GM19238 (cell line): ENCODE measurements at regions not wholly inside any gene's neighbourhood (a gene's known extent, or its start where the extent isn't known, plus 50 kb on each side); places are given as distances from the start of the nearest gene placed in this dataset.

Experiments used
- DNase-seq: peaks from one replicate; pipeline ENCODE4 v3.0.0; 2011; ENCODE audit warnings: low spot score; ENCODE audit not compliant: insufficient read length

DNA sequence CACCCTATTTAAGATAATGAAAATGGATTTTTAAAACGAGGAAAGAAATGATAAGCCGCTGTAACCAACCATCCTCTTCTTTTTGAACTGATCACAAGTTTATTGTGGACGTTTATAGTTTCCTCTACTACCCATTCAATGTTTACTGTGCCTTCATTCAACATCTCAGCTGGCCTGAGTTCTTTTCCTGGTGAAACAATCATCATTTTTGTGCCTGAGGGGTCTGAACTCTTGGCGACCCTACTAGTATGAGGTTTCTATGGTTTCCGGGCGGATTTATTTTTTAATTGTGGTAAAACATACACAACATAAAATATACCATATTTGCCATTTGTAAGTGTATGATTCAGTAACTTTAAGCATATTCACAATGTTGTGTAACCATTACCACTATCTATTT, 100.7 kb downstream of the SPRY1 start:
- DNase-seq: no peak

DNA sequence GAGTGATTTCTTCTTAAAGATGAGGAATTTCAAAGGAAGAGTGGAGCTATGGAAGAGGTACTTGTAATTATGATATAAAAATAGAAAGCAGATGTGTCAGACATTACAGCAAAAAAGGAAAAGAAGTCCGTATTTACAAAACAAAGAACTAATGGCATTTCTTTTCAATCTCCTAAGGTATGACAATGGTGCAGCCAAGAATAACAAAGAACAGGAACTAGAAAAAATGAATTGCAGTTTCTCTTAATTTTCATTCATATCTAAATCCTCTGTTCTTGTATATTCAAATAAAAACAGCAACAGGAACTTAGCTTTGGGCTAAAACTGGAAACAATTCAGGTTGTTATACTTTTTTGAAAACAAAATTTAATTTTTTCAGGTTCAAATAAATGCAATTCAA, 105.1 kb downstream of the SPRY1 start:
- DNase-seq: no peak

DNA sequence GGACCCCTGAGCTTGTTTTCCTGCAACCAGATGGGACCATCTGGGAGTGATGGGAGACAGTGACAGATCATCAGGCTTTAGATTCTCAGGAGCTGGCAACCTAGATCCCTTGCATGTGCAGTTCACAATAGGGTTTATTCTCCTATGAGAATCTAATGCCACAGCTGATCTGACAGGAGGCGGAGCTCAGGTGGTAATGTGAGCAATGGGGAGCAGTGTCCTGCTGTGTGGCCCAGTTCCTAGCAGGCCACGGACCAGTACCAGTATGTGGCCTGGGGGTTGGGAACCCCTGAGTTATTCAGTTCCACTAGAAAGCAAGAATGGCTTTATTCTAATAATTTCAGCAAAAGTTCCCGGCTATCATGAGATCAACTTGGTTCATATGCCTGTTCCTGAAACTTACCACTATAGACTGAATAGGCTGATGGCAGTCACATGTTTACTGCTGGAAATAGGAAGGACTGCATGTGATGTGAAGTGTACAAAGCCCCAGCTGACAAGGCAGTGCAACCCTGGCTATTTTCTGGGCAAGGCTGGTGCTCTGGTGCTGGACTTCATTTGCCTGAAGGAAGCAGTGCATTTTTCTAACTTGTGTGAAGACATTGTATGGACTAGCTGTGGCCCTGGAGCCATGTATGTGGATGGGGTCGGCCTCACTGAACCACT, 107.2 kb downstream of the SPRY1 start:
- DNase-seq: no peak

DNA sequence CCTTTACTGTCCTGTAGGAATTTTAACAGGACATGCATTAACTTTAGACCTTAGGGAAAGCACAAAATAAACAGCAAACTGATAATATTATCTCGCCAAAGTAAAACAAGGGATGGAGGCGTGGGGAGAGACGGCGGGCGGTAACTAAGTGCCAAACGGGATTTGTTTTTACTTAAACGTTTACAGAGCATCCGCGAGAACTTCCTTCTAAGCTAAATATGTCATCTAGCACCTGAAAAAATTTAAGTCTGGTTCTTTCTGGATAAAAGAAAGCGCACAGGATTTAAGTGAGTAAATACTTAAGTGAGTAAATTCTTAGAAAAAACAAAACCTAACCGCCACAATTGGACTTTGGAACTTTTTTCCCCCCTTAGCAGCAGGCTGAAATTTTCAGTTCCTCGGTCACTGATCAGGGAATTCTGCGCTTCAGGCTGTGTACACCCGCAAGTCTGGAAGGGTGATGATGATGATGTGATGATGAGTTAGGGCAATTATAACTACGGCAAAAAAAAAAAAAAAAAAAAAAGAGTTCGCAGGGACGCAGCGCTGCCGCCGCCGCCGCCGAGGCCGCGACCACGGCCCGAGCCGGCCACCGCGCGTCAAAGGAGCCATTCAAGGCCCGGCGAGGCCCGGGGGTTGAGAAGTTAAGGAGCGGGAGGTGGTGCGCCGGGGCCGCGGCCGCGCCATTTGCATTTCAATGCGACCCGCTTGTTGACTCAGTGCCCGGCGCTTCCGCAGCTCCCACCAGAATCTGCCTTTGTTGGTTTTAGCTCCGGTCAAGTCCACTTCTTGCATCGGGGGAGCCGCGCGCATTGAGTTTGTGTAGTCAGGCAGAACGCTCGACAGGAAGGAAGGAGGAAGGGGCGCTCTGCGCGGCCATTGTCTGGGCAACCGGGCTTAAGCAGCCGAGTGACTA, 108.8 kb downstream of the SPRY1 start:
- DNase-seq: peak; percentile 16

DNA sequence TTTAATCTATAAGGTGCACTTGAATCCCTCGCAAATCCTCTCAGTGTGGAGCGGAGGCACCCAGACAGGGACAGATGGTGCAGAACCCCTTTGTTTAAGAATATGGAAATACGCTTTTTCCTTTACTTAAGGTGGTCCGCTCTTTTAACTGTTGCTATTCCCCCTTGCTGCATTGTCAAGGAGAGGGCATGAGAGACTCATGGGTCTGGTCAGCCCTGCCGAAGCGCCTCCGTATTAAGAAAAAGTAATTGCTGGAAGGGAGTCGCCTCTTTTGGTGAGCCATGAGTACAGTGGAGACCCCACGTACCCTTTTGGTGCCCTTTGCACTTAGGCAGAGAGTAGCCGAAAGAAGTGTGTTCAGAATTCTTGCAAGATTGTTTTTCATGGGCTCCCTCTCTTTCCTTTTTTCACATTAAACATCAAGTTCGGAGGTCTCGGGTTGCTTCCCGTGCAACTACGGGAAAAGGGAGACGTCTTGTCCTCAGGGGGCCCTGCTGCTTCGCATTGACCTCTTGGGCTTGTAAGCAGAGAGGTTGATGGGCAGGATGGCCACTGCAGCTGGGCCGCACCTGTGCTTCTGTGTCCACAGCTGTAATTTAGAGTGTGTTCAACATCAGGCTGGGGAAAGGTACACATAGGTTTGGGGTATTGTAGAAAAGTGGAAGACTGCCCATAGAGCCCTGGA, 109.6 kb downstream of the SPRY1 start:
- no peak for DNase-seq

DNA sequence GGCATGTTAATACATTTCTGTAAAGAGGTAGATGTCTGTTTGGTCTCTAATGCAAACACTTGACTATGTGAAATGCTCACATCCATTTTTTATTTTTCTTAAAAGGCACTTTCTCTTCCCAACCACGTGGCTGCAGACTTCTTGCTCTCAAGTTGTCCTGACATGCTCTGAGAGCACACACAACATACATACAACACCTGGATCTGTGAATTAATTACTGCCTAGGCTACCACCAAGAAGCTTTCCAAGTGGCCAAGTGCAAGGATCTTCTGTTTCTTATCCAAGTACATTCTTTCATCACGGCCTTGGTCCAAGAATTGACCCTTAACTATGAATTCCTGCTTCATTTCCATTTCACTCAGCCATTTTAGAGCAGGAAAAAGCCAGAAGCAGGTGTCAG, 110.8 kb downstream of the SPRY1 start:
- no peak for DNase-seq

DNA sequence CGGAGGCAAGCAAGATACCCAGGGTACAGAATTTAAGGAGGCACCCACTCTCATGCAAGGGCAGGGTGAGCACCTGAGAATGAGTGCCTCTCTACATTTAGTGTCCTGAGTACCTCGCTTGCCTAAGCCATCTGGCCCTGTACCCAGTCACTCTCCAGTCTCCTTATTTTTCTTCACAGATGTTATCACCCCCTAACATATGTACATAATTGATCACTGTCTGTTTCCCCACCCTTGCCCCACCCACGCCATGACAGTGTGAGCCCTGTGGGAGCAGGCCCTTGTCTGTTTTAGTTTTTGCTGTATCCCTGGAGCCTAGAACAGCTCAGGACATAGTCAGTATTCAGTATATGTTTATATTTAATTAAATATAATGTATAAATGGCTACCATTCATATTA, 113.6 kb downstream of the SPRY1 start:
- DNase-seq: no peak

DNA sequence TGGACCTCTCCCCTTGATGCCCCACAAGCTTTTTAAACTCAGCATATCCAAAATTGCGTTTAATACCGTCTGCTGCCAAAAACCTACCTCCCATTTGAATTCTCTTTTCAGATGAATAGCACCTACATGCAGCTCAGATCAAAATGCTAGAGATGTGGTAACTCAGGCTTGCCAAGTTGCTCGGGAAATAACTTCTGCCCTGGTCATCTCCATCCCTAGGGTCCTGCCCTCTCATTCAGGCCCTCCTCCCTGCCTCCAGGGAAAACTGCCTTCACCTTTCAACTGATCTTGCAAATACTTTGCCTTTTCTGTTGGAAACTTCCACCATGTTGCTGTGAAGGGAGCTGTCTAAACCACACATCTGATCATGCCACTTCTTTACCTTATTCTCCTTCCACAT, 114.1 kb downstream of the SPRY1 start:
- DNase-seq: no peak

DNA sequence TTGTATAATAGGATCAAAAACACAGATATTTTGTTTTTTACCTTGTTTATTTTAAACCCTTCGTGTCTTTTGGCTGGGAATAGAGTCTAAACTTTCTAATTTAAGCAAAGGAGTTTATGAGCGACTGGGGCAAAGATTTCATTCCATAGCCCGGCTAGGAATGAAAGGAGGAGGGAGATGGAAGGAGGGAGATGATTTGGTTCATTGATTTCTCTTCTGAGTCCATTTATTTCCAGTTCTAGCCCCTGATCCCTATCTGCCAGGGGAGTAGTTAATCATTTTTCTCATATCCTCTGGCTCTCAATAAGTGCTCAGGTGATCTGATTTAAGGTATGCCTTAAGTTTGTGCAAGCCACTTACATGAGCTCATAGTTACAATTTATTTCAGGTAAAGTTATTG, 120.0 kb downstream of the SPRY1 start:
- DNase-seq: no peak

GRCh38 chr4:123517176-123517575, 120.6 kb downstream of the SPRY1 start:
- no peak for DNase-seq

- DNase-seq: no peak
Measured at GRCh38 chr4:123517971-123518370, 121.4 kb downstream of the SPRY1 start.

GRCh38 chr4:123520325-123520724, 123.7 kb downstream of the SPRY1 start:
- DNase-seq: no peak

DNA sequence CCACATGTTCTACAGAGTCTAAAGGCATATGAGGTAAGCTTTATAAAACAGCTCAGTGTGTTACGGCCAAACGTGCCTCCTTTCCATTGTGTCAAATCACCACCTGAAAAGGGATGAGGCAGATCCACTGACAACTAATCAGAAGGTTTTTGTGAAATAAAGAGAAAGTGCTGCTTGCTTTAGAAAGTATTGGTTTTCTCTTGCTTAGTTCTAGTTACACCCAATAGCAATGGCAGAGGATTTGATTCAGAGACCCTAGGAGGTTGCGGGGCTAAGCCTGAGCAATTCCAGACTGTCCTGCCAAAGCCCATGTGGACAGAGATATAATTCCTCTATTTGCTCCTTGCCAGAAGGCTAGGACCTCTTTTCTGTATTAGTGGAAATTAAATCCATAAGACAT, 125.5 kb downstream of the SPRY1 start:
- DNase-seq: no peak

DNA sequence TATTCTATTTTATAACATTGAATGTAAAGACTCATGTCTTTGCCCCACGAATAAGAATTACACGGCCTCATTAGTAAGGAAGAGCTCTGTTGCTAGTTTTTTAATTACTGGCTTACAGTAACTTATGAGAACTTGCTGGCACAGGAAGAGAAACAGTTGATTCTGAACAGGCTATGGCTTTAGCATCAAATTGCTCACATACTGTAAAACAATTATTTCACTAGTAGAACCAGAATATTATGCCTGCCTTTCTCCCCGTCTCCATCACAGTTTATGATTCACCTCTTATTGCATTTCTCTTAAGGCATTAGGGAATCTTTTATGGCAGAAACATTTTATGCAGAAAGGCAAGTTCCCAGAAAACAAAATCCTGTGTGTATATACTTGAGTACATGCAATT, 126.1 kb downstream of the SPRY1 start:
- no peak for DNase-seq

DNA sequence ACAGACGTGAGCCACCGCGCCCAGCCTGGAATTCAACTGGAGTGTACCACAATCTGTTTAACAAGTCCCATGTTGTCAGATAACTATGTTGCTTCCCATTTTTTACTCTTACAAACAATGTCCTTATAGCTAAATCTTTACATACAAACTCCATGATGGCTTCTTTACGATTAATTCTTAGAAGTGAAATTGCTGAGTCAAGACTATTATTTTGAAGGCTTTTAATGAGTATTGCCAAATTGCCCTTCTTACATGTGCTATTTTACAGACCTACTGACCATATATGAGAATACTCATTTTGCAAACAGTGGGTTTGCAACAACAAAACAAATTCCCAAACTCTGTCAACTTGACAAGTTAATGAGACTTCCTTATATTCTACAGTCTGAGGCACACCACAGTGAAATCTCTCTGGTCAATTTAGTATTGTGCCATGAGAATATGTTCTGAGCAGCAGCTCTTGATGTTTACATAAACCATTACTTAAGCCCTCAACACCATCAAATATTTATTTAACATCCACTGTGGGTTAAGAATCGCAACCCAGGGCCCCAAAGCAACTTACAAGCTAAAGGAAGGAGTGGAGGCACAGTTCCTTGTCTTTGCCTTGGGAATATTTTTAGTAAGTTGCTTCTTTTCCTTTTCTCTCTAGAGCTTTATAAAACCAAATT, 128.5 kb downstream of the SPRY1 start:
- DNase-seq: no peak

DNA sequence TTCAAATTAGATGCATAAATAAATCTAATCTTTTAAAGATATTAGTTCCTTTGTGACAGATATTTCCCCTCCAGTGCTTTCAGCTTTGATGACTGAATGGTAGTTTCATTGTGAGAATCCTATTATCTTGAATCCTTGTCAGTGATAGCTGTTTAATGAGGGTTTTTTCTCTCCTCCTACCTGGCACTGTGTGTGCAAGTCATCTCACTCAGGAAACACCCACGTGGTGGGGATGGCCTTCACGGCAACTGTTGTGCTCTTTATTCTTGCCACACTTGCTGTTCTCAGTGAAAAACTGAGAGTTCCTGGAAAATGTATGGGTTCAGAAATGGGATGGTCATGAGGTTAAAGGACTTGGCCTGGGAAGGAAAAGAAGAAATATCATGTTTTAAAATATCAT, 129.9 kb downstream of the SPRY1 start:
- DNase-seq: no peak

DNA sequence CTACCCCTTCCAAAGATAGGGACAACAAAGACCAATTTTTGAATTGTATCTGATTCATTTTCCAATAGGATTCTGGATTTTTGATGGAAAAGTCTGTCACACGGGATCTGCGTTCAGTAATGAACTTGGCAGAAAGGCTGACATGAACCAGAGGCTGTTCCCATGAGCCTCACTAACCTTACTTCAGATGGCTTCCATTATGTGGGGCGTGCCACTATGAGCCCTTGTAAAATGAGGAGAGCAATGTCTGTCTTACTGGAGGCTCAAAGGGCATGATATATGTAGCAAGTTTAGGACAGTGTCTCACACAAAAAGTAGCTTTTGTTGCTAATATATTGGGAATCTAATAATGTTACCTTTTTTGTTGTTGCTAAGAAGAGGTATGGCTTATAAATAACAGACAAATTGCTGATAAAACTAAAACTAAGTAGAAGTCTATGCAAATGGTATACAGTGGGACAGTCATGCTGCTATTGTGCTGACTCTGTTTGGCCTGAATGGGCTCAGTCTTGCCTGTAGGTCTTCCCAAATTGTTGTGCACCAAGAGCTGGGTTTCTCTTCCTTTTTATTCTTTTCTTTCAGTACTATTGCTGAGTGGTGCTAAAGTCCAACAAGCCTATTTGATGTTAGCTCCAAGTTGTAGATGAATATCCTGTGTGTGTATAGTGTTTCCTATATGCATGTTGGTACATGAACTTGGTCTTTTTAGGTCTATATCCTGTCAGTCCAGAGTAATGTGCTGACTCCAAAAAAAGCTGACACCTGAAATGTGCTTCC, 132.1 kb downstream of the SPRY1 start:
- no peak for DNase-seq

- DNase-seq: no peak
Measured at GRCh38 chr4:123529278-123529568, 132.6 kb downstream of the SPRY1 start.

DNA sequence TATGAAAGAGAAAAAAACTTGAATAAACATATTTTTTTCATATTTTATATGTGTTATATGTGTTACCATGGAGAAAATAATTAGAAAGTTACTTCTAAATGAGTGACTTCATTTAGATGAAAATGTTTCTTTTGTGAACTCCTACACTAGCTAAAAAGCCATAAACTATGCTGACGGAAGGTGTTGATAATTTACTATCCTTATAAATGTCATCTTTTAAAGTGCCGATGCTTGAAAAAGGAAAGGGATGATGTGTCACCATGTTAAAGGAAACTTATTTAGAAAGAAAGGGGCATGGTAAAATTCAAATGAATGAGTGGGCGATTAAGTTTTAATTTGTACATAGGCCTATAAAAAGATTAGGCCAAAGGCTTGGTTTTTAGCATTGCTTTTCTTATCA, 133.8 kb downstream of the SPRY1 start:
- DNase-seq: no peak

GRCh38 chr4:123535037-123535748, 138.6 kb downstream of the SPRY1 start:
- no peak for DNase-seq

GRCh38 chr4:123536225-123536624, 139.6 kb downstream of the SPRY1 start:
- DNase-seq: no peak
